DND-41 (cell line): ENCODE measurements at regions not wholly inside any gene's neighbourhood (a gene's known extent, or its start where the extent isn't known, plus 50 kb on each side); places are given as distances from the start of the nearest gene placed in this dataset.

Source experiments
- ATAC-seq: fragments of 200-7000 bp; cut with Tn5 transposase; 3 replicates; pipeline ENCODE4 v1.9.1; 2021; ENCODE audit warnings: low read depth; ENCODE audit not compliant: insufficient read depth
- DNase-seq: peaks from one replicate; pipeline ENCODE4 v3.0.0-alpha.2; 2020
- H2AFZ ChIP-seq: 2 replicates; pipeline ENCODE4 v1.6.0; 2012; ENCODE audit warnings: low read depth, low read length
- H3K27ac ChIP-seq: 2 replicates; pipeline ENCODE4 v1.5.1; 2012; ENCODE audit warnings: low read length, inconsistent platforms
- H3K27me3 ChIP-seq: fragments of 200-600 bp; sonication (generic); 2 replicates; pipeline ENCODE4 v1.6.0; 2012; ENCODE audit warnings: low read length, mild to moderate bottlenecking, inconsistent platforms; ENCODE audit not compliant: insufficient read depth, poor library complexity
- H3K36me3 ChIP-seq: 2 replicates; pipeline ENCODE4 v1.5.1; 2012; ENCODE audit warnings: low read length, inconsistent platforms; ENCODE audit not compliant: insufficient read depth
- H3K4me1 ChIP-seq: 2 replicates; pipeline ENCODE4 v1.5.1; 2012; ENCODE audit warnings: mild to moderate bottlenecking, low read length; ENCODE audit not compliant: insufficient read depth
- H3K4me2 ChIP-seq: 2 replicates; pipeline ENCODE4 v1.6.0; 2012; ENCODE audit warnings: mild to moderate bottlenecking, moderate library complexity, low read length, inconsistent platforms; ENCODE audit not compliant: insufficient read depth
- H3K4me3 ChIP-seq, 2 experiments: fragments of 200-600 bp in 1 of 2; shearing (Covaris generic) in 1 of 2; 2 replicates each; pipeline ENCODE4 v1.5.1; 2012 to 2016; ENCODE audit warnings: inconsistent platforms in 2 of 2, low read length in 2 of 2, mild to moderate bottlenecking in 2 of 2, low read depth in 1 of 2, moderate library complexity in 1 of 2
- H3K79me2 ChIP-seq: 2 replicates; pipeline ENCODE4 v1.6.0; 2012; ENCODE audit warnings: low read length, inconsistent platforms; ENCODE audit not compliant: insufficient read depth
- H3K9ac ChIP-seq: 2 replicates; pipeline ENCODE4 v1.6.0; 2012; ENCODE audit warnings: low read depth, mild to moderate bottlenecking, inconsistent platforms, low read length, moderate library complexity
- H3K9me3 ChIP-seq: 2 replicates; pipeline ENCODE4 v1.5.1; 2012; ENCODE audit warnings: low read length, moderate library complexity, mild to moderate bottlenecking, inconsistent platforms; ENCODE audit not compliant: insufficient read depth, severe bottlenecking
- H4K20me1 ChIP-seq: 2 replicates; pipeline ENCODE4 v1.6.0; 2012; ENCODE audit warnings: low read length; ENCODE audit not compliant: insufficient read depth
- EZH2 ChIP-seq: IDR thresholded peaks from 3 replicates; pipeline ENCODE4 v1.6.1; 2012; ENCODE audit warnings: borderline replicate concordance, low read depth, mild to moderate bottlenecking, moderate library complexity, low read length, inconsistent platforms; ENCODE audit not compliant: severe bottlenecking
- TF ChIP-seq, protein P1 (sequence below): IDR thresholded peaks from 2 replicates; pipeline ENCODE4 v1.5.1; 2012; ENCODE audit warnings: borderline replicate concordance, low read length, moderate library complexity, mild to moderate bottlenecking; ENCODE audit not compliant: poor library complexity, severe bottlenecking; ENCODE audit errors: extremely low read depth

DNA sequence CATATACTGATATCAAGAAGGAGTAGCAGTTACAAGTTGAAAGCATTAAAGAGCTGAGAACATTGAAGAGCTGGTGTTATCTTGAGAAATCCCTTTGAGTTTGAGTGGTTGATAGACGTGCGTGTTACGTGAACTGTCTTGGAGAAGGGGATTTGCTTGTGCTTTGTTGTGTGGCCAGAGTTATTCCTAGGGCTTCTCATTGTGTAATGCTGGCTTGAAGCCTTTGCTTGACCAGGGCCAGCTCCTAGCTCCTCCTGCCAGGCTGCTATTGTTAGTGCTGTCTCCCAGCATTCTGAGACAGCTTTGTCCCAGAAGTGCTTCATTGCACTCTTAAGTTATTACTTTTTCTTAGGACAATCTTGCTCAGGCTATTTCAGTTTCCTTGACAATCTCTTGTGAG is 116.2 kb upstream of the KCNK2 start:
- Histone ChIP-seq H3K9me3 (no peaks in the 10 kb centered on the region), H3K4me3 (no peak overlapping the region), H4K20me1 (no peaks in the 10 kb centered on the region), H3K4me2 (no peak overlapping the region), H3K79me2 (no peaks in the 10 kb centered on the region), H3K4me1 (no peaks in the 10 kb centered on the region), H3K27me3 (peaks cover 4% of the 10 kb centered on the region), H2AFZ (no peak overlapping the region), H3K27ac (no peak overlapping the region), H3K9ac (no peak overlapping the region), H3K36me3 (no peaks in the 10 kb centered on the region)
- ATAC-seq (no peak), DNase-seq (no peak)
- TF ChIP-seq EZH2 = no peak
- TF ChIP-seq, protein P1, sequence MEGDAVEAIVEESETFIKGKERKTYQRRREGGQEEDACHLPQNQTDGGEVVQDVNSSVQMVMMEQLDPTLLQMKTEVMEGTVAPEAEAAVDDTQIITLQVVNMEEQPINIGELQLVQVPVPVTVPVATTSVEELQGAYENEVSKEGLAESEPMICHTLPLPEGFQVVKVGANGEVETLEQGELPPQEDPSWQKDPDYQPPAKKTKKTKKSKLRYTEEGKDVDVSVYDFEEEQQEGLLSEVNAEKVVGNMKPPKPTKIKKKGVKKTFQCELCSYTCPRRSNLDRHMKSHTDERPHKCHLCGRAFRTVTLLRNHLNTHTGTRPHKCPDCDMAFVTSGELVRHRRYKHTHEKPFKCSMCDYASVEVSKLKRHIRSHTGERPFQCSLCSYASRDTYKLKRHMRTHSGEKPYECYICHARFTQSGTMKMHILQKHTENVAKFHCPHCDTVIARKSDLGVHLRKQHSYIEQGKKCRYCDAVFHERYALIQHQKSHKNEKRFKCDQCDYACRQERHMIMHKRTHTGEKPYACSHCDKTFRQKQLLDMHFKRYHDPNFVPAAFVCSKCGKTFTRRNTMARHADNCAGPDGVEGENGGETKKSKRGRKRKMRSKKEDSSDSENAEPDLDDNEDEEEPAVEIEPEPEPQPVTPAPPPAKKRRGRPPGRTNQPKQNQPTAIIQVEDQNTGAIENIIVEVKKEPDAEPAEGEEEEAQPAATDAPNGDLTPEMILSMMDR = no peak

DNA sequence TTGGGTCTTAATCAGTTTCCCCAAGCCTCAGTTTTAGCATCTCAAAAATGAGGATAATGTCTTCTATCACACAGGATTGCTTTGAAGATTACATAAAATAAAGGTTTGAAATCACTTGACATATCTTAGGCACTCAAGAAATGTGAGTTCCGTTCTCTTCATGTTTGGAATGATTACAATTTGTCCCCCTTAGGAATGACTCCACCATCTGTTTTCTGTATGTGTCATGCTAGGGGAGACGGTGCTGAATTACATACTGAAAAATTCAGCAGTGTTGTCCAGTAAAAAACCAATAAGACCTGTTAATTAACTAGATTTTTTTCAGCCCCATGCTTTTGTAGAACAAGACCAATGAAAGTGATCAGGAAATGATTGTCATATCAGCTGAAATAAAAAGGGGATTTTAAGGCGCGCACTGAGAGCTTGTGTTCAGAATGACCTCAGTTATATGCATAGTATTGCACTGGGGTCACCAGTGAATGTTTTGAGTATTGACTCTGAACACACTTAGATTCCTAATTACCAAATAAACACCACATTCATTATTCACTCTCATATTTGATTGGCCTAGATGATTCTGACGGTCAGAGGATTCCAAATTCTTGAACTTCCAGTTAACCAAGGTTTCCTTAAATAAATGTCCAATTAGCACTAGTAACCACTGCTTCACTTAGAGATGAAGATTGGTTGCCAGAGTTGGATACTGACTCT is 114.5 kb upstream of the KCNK2 start:
- no peak overlapping the region for H3K4me2 ChIP-seq
- DNase-seq (no peak), ATAC-seq (no peak)
- H3K79me2 ChIP-seq = no peaks in the 10 kb centered on the region
- no peaks in the 10 kb centered on the region for H3K36me3 ChIP-seq
- H3K9me3 ChIP-seq = no peaks in the 10 kb centered on the region
- H3K27me3 ChIP-seq = no peaks in the 10 kb centered on the region
- no peak overlapping the region for H2AFZ ChIP-seq
- H3K4me3 ChIP-seq = no peak overlapping the region
- no peaks in the 10 kb centered on the region for H4K20me1 ChIP-seq
- H3K4me1 ChIP-seq = no peaks in the 10 kb centered on the region
- H3K27ac ChIP-seq = no peak overlapping the region
- TF ChIP-seq EZH2 = no peak
- TF ChIP-seq, protein P1 = no peak
- H3K9ac ChIP-seq = no peak overlapping the region

DNA sequence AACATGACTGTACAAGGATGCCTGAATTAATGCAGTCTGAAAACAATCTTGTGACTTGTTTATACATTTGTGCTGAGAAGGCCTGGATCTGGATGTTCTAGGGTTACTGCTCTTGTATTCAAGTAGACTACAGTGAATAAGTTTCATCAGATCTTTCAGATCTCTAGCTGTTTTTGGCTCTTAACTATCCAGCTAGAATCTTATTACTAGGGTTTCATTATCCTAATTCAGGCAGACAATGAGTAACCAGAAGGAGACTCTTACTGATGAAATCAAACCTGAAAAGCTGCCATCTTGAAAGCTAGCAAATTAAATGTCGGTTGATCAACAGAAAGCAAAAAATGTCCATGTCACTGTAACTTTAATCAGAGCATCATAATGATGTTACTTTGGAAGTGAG is 112.5 kb upstream of the KCNK2 start:
- H3K79me2 ChIP-seq = no peaks in the 10 kb centered on the region

More for the DNA sequence above, 112.5 kb upstream of the KCNK2 start:
- H3K4me3 ChIP-seq = no peak overlapping the region
- no peak overlapping the region for H3K9ac ChIP-seq
- DNase-seq (no peak), ATAC-seq (no peak)
- H3K27ac ChIP-seq = no peak overlapping the region
- no peaks in the 10 kb centered on the region for H4K20me1 ChIP-seq
- no peaks in the 10 kb centered on the region for H3K36me3 ChIP-seq
- H3K9me3 ChIP-seq = no peaks in the 10 kb centered on the region
- no peaks in the 10 kb centered on the region for H3K27me3 ChIP-seq
- TF ChIP-seq, protein P1 = no peak
- no peak for TF ChIP-seq EZH2
- no peaks in the 10 kb centered on the region for H3K4me1 ChIP-seq
- no peak overlapping the region for H2AFZ ChIP-seq
- no peak overlapping the region for H3K4me2 ChIP-seq
